ENCODE measurements at regions not wholly inside any gene's neighbourhood (a gene's known extent, or its start where the extent isn't known, plus 50 kb on each side); places are given as distances from the start of the nearest gene placed in this dataset.

DNA sequence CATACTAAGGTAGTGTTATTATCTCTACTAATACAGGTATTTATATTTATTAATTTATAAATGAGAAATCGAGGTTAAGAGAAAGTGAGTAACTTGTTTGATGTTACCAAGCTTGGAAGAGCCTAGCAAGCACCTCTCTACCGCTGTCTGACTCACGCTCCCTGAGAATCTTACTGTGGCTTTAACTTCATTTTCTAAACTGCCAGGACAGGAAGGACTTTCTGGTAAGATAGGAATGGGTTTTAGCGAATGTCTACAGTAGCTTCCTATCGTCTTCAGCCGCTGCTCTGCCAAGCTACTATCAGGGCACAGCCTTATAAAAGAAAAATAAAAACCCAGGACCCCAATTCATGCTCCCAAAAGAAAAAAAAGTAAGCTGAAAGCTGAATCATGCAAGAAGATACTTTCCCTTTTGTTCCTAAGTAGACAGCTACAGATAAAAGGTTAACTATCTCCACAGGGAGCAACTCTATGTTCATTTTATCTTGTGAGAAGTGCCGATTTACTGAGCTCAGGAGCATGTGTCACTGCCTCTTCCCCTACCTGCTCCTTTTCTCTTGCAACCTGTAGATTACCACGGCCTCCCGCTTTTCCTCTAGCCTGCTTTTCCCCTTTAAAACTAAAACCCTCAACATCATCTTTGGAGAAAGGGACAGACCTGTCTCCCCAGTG is 60.2 kb downstream of the THNSL1 start:
- H3K4me3 Mint-ChIP-seq = no peak overlapping the region

GRCh38 chr10:25078658-25079431 is 62.4 kb downstream of the THNSL1 start:
- Histone ChIP-seq H3K9me3 (ENCODE audit: control insufficient read depth in 1 of 2, insufficient read depth in 1 of 2, low read length in 2 of 2) (no peaks in the 10 kb centered on the region), H3K4me3 (ENCODE audit: low read length) (no peak overlapping the region), H3K27me3 (ENCODE audit: control insufficient read depth in 1 of 2, insufficient read depth in 2 of 2, low read length in 2 of 2) (peaks cover 5% of the 10 kb centered on the region in 2 experiments), H3K4me1 (ENCODE audit: insufficient read depth, low read length) (no peaks in the 10 kb centered on the region), H3K27ac (ENCODE audit: low read depth in 1 of 2, low read length in 2 of 2) (no peak overlapping the region), H3K36me3 (ENCODE audit: insufficient read depth, low read length) (no peaks in the 10 kb centered on the region)
- no peaks in the 10 kb centered on the region for H3K4me1 Mint-ChIP-seq (ENCODE audit: low read depth)
- no peak overlapping the region for H3K4me3 Mint-ChIP-seq
- H3K9me3 Mint-ChIP-seq = no peaks in the 10 kb centered on the region
- intact Hi-C loops (cut with DNase I, micrococcal nuclease) = no loop called here
- TF ChIP-seq, protein P1, sequence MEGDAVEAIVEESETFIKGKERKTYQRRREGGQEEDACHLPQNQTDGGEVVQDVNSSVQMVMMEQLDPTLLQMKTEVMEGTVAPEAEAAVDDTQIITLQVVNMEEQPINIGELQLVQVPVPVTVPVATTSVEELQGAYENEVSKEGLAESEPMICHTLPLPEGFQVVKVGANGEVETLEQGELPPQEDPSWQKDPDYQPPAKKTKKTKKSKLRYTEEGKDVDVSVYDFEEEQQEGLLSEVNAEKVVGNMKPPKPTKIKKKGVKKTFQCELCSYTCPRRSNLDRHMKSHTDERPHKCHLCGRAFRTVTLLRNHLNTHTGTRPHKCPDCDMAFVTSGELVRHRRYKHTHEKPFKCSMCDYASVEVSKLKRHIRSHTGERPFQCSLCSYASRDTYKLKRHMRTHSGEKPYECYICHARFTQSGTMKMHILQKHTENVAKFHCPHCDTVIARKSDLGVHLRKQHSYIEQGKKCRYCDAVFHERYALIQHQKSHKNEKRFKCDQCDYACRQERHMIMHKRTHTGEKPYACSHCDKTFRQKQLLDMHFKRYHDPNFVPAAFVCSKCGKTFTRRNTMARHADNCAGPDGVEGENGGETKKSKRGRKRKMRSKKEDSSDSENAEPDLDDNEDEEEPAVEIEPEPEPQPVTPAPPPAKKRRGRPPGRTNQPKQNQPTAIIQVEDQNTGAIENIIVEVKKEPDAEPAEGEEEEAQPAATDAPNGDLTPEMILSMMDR (IDR thresholded peaks at IDR 0.05) = no peak
- H3K27ac Mint-ChIP-seq = no peak overlapping the region
- peaks cover 12% of the 10 kb centered on the region for H3K27me3 Mint-ChIP-seq
- POLR2A ChIA-PET = no interaction called here
- no peaks in the 10 kb centered on the region for H3K36me3 Mint-ChIP-seq (ENCODE audit: low read depth)
- CTCF ChIA-PET = no interaction called here
- ATAC-seq (ENCODE audit: poor library complexity) (no peak), DNase-seq (no peak)

More for the DNA sequence above, 60.2 kb downstream of the THNSL1 start:
- DNase-seq = no peak
- TF ChIP-seq, protein P1 (IDR thresholded peaks at IDR 0.05) = no peak
- Histone ChIP-seq H3K27me3 (ENCODE audit: control insufficient read depth in 1 of 2, insufficient read depth in 2 of 2, low read length in 2 of 2) (peaks cover 0 to 10% of the 10 kb centered on the region in 2 experiments), H3K4me1 (ENCODE audit: insufficient read depth, low read length) (no peaks in the 10 kb centered on the region), H3K27ac (ENCODE audit: low read depth in 1 of 2, low read length in 2 of 2) (no peak overlapping the region), H3K9me3 (ENCODE audit: control insufficient read depth in 1 of 2, insufficient read depth in 1 of 2, low read length in 2 of 2) (no peaks in the 10 kb centered on the region), H3K4me3 (ENCODE audit: low read length) (no peak overlapping the region), H3K36me3 (ENCODE audit: insufficient read depth, low read length) (no peaks in the 10 kb centered on the region)
- no peaks in the 10 kb centered on the region for H3K36me3 Mint-ChIP-seq (ENCODE audit: low read depth)
- ATAC-seq (ENCODE audit: poor library complexity) = no peak
- ChIA-PET POLR2A (no interaction called here), CTCF (no interaction called here)
- peaks cover 7% of the 10 kb centered on the region for H3K27me3 Mint-ChIP-seq
- no peaks in the 10 kb centered on the region for H3K4me1 Mint-ChIP-seq (ENCODE audit: low read depth)
- intact Hi-C loops (cut with DNase I, micrococcal nuclease) = no loop called here
- no peak overlapping the region for H3K27ac Mint-ChIP-seq
- H3K9me3 Mint-ChIP-seq = no peaks in the 10 kb centered on the region

DNA sequence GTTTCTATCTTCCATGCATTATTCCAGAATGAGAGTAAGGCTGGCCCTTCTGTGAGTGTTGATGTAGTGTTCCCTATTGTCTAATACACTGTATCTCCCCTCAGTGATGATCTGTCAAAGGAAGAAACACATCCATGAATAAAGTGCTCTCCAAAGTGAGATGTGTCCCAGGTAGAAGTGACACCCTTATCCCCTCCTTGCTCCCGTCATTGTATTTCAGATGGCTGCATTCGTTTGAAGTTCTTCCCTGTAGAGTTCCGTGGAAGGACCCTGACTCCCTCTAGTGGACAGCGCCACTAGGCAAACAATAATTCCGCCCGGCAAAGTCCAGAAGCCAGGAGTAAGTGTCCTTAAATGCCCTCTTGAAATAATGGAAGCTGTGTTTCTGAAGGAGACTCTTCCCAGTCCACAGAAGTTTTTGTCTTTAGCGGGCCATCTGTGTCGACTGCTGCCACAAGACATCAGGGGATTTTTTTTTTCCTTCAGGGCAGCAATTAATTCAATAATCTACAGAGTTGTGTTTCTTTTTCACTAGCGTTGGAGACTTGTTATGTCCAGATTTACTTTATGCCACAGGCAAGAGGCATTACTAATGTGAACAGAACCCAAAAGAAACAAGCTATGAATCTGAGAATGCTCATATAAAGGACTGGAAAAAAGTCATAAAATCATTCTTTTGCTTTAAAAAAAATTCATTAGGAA is 64.6 kb downstream of the THNSL1 start:
- no peaks in the 10 kb centered on the region for H3K36me3 ChIP-seq (ENCODE audit: insufficient read depth, low read length)
- Mint-ChIP-seq H3K4me1 (ENCODE audit: low read depth) (no peaks in the 10 kb centered on the region), H3K4me3 (no peak overlapping the region), H3K27me3 (peaks cover 14% of the 10 kb centered on the region), H3K9me3 (no peaks in the 10 kb centered on the region), H3K36me3 (ENCODE audit: low read depth) (no peaks in the 10 kb centered on the region), H3K27ac (no peak overlapping the region)
- no peak overlapping the region for H3K4me3 ChIP-seq (ENCODE audit: low read length)
- ATAC-seq (ENCODE audit: poor library complexity) (peak; percentile 54), DNase-seq (peak; percentile 27 to 75 (median 46))
- ChIA-PET CTCF (interaction anchor here (0.6 to 1.5 kb wide), 6 partner anchors 9 to 464 kb away, joined by 3 to 4 read pairs (median 4); no protein-coding TSS in a partner anchor), POLR2A (interaction anchor here (0.6 to 1.4 kb wide), 3 partner anchors 459 to 492 kb away, joined by 3 to 5 read pairs (median 3); no protein-coding TSS in a partner anchor)
- no peaks in the 10 kb centered on the region for H3K9me3 ChIP-seq (ENCODE audit: control insufficient read depth in 1 of 2, insufficient read depth in 1 of 2, low read length in 2 of 2)
- H3K4me1 ChIP-seq (ENCODE audit: insufficient read depth, low read length) = no peaks in the 10 kb centered on the region
- intact Hi-C loops (cut with DNase I, micrococcal nuclease) = loop anchor here (1.0 to 5.0 kb wide), 2 partner anchors 94 to 438 kb away; no protein-coding TSS in a partner anchor
- peaks cover under 1 to 5% of the 10 kb centered on the region in 2 experiments for H3K27me3 ChIP-seq (ENCODE audit: control insufficient read depth in 1 of 2, insufficient read depth in 2 of 2, low read length in 2 of 2)
- TF ChIP-seq, protein P1 (IDR thresholded peaks at IDR 0.05) = peak; percentile 85
- no peak overlapping the region for H3K27ac ChIP-seq (ENCODE audit: low read depth in 1 of 2, low read length in 2 of 2)
